ENCODE measurements at regions not wholly inside any gene's neighbourhood (a gene's known extent, or its start where the extent isn't known, plus 50 kb on each side); places are given as distances from the start of the nearest gene placed in this dataset.

DNA sequence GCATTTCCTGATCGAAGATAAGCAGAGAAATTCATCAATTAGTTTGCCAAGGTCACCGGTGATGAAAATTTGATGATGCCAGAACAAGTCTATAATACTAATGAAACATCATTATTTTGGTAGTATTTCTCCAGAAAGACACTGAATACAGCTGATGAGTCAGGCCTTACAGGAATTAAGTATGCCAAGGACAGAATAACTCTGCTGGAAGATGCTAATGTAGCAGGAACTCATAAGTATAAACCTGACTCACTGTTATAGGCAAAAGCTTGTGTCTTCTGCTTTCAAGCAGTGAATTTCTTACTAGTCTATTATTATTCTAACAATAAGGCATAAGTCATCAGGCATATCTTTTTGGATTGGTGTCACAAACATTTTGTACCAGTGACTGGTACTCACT is 1825.1 kb upstream of the IGFBP7 start:
- DNase-seq (ENCODE audit: low read depth), result peak; percentile 65

GRCh38 chr4:58936436-58936835 is 1826.3 kb upstream of the IGFBP7 start:
- DNase-seq (ENCODE audit: low read depth), result peak; percentile 24

DNA sequence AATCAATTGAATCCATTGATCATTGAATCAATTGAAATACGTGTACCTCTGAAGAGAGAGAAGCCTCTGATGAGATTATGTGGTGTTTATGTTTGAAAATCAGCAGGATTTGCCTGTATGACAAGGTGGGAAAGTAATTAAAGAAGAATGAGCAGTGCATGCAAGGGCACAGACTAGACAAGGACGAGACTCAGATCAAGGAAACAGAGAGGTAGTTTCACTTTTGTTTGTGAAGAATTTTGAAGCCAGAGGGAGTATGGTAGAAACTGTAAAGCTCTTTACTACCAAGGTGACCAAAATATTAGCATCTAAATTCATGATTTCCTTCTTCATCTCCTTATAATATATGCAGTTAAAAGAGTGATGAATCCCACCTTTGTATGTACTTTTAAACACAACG is 1830.0 kb upstream of the IGFBP7 start:
- peak; percentile 26 for DNase-seq (ENCODE audit: low read depth)

DNA sequence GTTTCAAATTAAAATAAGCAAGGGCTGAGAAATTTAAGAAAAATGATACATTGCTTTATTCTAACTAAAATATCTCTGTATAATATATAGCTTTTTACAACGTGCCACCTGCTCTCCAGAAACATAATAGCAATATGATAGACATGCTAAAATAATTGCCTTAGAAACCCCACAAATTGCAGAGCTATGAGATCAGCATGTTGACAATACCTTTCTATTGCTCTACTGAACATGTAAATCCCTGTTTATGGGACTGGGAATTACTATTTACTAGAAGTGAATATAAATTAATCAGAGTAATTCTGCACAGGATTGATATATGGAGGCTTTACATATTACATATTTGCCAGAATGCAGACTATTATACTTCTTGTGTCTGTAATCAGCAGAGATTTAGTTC is 1831.1 kb upstream of the IGFBP7 start:
- DNase-seq (ENCODE audit: low read depth), result no peak

DNA sequence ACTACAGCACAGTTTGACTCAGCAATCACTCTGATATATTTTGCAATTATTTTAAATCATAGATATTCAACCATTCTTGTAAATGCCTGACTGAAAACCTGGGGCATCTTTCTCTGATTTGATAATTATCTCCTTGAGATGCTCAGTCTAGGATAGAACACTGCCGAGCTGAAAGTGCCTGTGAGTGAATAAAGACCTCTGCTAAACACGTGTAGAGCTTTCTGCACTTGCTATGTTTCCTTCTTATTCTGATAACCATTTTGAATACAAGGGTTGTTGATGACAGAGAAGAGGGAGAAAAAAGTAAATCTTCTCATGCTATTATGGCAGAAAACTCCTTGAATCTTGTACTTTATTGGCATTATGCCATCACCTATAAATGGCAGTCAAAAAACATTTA is 1843.4 kb upstream of the IGFBP7 start:
- no peak for DNase-seq (ENCODE audit: low read depth)

GRCh38 chr4:58957711-58958110 is 1847.5 kb upstream of the IGFBP7 start:
- DNase-seq (ENCODE audit: low read depth), result no peak

DNA sequence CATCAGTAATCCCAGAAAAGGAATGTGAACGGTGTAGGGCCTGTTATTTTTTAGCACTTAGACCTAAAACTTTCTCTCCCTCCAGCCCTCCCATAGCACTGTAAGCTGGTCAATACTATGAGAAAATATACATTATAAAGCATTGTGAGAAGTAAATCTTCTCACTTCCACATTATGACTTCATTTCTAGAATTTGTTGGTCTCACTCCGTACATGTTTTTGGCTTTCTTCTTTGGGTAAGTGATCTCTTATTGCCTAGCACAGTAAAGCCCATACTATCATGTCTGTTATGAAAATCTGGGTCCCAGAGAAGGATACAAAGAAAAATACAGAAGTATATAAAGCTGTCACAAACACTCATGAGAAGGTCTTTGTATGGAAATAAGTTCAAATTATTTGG is 1851.1 kb upstream of the IGFBP7 start:
- no peak for DNase-seq (ENCODE audit: low read depth)

- no peak for DNase-seq (ENCODE audit: low read depth)
Observed at GRCh38 chr4:58961925-58962324, 1851.7 kb upstream of the IGFBP7 start.

GRCh38 chr4:58962424-58962823 is 1852.2 kb upstream of the IGFBP7 start:
- no peak for DNase-seq (ENCODE audit: low read depth)

DNA sequence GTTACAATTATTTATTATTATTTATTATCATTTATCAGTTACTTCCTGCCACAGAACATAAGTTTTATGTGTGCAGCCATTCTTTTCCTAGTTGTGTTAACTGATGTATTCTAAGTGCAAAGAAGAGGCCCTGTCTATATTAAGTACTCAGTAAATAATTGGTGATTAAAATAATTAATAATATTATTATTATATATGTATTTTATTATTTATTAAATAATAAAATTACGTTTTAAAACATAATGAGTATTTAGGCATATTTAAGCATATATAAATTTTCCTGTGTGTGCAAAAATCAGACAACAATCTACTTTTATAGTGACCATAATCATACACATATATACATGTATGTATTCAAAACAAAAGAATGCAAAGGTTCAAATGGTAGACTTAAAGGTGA is 1871.6 kb upstream of the IGFBP7 start:
- no peak for DNase-seq (ENCODE audit: low read depth)

DNA sequence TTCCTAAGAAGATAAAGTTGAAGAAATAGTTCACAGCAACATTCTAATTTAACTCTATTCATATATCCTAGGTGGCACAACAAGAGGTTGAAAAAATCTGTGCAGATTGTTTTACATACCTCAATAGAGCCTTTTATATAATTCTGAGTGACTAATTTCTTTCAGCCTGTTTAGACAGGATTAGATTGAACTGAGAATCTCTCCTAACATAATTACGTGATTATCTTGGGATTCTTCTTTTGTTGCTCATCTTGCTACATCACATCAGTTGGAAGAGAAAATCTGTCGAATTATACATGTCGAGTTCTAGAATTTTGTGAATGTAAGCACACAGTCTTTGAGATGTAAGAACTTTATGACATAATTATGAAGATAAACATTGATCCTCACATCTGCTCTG is 1873.7 kb upstream of the IGFBP7 start:
- DNase-seq (ENCODE audit: low read depth), result peak; percentile 38

DNA sequence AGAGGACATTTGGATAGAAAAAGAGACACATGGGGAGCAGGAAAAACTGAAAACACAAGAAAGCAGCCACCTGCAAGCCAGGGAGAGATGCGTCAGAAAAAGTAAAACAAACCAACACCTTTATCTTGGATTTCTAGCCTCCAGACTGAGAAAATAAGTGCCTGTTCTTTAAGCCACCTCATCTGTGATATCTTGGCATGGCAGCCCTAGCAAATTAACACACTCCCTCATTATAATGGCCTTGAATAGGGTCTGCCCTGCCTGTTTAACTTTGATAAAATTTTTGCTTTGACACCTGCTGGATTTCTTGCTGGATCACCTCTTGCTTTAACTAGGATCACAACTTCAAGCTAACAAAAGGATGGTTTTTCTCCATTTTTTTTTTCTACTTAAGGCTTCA is 1892.0 kb upstream of the IGFBP7 start:
- DNase-seq (ENCODE audit: low read depth), result no peak

GRCh38 chr4:59024257-59024656 is 1914.1 kb upstream of the IGFBP7 start:
- no peak for DNase-seq (ENCODE audit: low read depth)

GRCh38 chr4:59037812-59038211 is 1927.6 kb upstream of the IGFBP7 start:
- no peak for DNase-seq (ENCODE audit: low read depth)

DNA sequence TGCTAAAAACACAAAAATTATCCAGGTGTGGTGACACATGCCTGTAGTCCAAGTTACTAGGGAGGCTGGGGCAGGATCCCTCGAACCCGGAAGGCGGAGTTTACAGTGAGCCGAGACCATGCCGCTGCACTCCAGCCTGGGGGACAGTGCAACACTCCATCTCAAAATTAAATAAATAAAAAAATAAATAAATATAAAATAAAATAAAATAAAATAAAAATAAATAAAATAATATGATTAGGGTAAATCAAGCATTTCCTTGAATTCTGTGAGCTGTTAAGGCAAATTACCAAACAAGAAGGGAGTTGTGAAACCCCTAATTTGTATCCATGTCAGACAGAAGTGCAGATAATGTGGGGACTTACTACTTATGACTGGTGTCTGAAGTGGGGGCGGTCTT is 1928.9 kb upstream of the IGFBP7 start:
- DNase-seq (ENCODE audit: low read depth), result no peak

GRCh38 chr4:59044286-59044900 is 1934.2 kb upstream of the IGFBP7 start:
- peak; percentile 25 for DNase-seq (ENCODE audit: low read depth)

DNA sequence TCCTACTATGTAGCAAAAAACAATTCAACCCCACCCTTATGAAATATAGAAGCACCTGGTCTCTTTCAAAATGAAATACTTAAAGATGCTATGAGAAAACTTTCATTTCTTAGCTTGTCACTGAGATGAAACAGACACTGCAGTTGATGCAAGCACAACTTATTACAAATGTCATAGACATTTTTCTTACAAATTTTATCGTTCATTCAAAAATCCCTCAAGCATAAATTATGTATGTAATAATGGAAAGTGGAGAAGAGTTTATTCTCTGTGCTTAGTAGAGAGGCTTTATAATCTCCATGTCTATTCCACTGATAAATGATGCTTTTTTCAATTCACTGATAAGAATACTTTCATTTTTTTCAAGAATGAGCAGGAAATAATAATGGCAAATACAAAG is 1943.9 kb upstream of the IGFBP7 start:
- DNase-seq (ENCODE audit: low read depth), result no peak

GRCh38 chr4:59057804-59058203 is 1947.6 kb upstream of the IGFBP7 start:
- no peak for DNase-seq (ENCODE audit: low read depth)

- DNase-seq (ENCODE audit: low read depth), result no peak
Observed at GRCh38 chr4:59058543-59058942, 1948.4 kb upstream of the IGFBP7 start.

DNA sequence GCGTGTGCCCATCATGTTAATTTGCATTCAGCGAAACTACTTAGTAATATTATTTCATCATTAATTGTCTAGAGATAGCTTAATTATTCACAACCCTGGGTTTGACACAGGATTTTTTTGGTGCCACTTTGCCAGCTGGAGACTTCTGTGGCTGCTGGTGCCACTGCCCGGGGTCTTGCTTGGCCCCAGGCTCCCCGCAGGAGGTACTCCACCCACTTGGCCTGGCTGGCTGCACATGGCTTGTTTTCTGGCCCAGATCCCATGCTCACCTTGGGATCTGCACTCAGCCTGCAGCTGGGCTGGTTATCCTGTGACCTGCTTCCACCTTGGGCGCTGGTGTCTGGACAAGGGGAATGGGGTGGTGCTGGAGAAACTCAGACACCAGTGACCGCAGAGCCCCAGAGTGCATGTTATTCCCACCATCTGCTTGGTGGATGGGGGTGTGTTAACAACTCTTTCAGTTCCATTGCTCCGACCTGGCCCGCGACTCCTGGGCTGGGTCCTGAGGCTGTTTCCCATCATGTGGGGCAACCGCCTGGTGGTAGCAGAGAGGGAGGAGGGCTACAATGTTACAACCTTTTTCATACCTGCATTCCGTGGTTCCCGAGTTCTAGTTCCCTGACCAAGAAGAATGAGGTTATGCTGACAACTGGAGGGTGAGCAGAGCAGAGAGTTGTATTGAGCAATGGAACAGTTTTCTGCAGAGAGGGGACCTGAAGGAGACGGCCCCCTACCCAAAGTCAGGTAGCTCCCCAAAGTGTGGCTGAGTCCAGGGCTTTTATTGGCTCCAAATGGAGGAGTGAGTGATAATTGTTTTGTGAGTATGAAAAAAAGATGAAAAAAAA is 1950.0 kb upstream of the IGFBP7 start:
- DNase-seq (ENCODE audit: low read depth), result no peak

GRCh38 chr4:59060895-59061294 is 1950.7 kb upstream of the IGFBP7 start:
- DNase-seq (ENCODE audit: low read depth), result no peak

DNA sequence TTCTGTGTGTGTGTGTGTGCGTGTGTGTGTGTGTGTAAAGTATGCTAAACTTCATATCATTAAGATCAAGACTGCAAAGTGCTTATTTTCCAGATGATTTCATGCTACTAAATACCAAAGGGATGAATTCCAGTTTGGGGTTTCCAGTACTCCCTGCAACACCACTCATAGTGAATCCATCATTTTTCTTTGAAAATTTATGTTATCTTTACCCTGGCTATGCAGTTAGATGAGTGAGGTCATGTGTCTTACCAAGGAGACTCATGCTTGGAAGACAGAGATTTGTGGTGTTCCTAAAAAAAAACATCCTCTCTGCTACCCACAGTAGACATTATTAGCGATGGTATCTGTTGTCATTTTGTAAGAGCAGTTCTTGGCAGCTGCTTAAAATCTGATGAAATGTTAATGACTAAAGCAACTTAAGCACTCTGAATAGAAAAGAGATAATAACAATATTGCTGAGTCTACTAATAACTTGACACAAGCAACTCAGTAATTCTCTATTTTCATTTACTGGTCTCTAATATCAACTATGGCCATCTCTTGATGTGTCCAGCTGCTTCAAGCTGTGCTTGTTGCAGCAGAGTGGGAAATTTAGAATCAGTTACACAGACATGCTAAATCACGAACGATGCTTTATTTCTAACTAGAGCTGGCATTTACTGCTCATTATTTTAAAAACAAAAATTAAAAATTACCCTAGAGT is 1953.0 kb upstream of the IGFBP7 start:
- peak; percentile 12 for DNase-seq (ENCODE audit: low read depth)

GRCh38 chr4:59068722-59069418 is 1958.7 kb upstream of the IGFBP7 start:
- no peak for DNase-seq (ENCODE audit: low read depth)
